HepG2 (cell line): ENCODE measurements at regions not wholly inside any gene's neighbourhood (a gene's known extent, or its start where the extent isn't known, plus 50 kb on each side); places are given as distances from the start of the nearest gene placed in this dataset.

Experiments used
- ATF7 ChIP-seq, 2 experiments: fragments of 450-650 bp in 1 of 2; sonication (generic) in 1 of 2; formaldehyde crosslinking in 1 of 2; IDR thresholded peaks; 2 replicates each; pipeline versions ENCODE4 v1.4.0 to v1.6.1; 2016 to 2020; ENCODE audit warnings: antibody characterized with exemption in 1 of 2, mild to moderate bottlenecking in 1 of 2, missing genetic modification reagents in 1 of 2
- IKZF1 ChIP-seq: fragments of 450-650 bp; IDR thresholded peaks from 2 replicates; pipeline ENCODE4 v1.7.1; 2016
- NR2F1 ChIP-seq, 2 experiments: fragments of 450-650 bp in 1 of 2; formaldehyde crosslinking in 1 of 2; IDR thresholded peaks; 2 replicates each; pipeline versions ENCODE4 v1.5.0 to v1.6.1; 2016 to 2020; ENCODE audit warnings: mild to moderate bottlenecking in 1 of 2, missing compliant biosample characterization in 1 of 2, missing genetic modification reagents in 1 of 2, moderate library complexity in 1 of 2
- POLR2AphosphoS5 ChIP-seq: IDR thresholded peaks from 2 replicates; pipeline ENCODE4 v1.6.1; 2012; ENCODE audit warnings: low read depth, low read length
- ZNF564 ChIP-seq: sonication (generic); formaldehyde crosslinking; IDR thresholded peaks from 2 replicates; pipeline ENCODE4 v1.8.1; 2023; ENCODE audit warnings: mild to moderate bottlenecking, missing genetic modification reagents
- TF ChIP-seq, protein P1 (sequence below): sonication (generic); formaldehyde crosslinking; IDR thresholded peaks from 2 replicates; pipeline ENCODE4 v1.5.0; 2020; ENCODE audit warnings: mild to moderate bottlenecking, missing genetic modification reagents, moderate library complexity
- TF ChIP-seq, protein P2 (sequence below): sonication (generic); formaldehyde crosslinking; IDR thresholded peaks from 2 replicates; pipeline ENCODE4 v1.4.0; 2020; ENCODE audit warnings: missing genetic modification reagents
- TF ChIP-seq, protein P3 (sequence below): IDR thresholded peaks from 2 replicates; pipeline ENCODE4 v1.6.1; 2012; ENCODE audit warnings: low read length, improper control_type of control experiment
- TF ChIP-seq, protein P4 (sequence below), 2 experiments: sonication (generic) in 1 of 2; formaldehyde crosslinking in 1 of 2; IDR thresholded peaks; 2 replicates each; pipeline versions ENCODE4 v1.5.1 to v1.6.1; 2011 to 2020; ENCODE audit warnings: borderline replicate concordance in 1 of 2, low read depth in 1 of 2, low read length in 1 of 2, mild to moderate bottlenecking in 1 of 2, missing genetic modification reagents in 1 of 2, moderate library complexity in 1 of 2

DNA sequence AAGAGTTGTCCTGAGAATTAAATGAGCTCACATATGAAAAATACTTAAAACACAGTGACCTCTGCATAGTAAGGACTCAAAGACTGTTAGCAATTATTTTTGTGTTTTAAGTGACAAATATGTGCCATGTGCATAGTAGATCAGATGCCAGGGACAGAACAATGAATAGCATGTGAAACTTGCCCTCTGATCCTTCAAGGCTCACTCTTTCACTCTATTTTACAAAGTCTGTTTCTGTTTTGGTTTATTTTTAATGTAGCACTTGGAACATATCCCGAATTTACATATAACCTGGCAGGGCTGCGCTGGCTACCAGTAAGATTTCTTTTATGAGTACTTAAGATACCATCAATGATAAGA, 135.5 kb upstream of the TNFAIP3 start:
- no peak for TF ChIP-seq ATF7 (IDR thresholded peaks at IDR 0.05)
- TF ChIP-seq ATF7 (CRISPR knock-in tag; IDR thresholded peaks at IDR 0.05): no peak
- TF ChIP-seq, protein P1, sequence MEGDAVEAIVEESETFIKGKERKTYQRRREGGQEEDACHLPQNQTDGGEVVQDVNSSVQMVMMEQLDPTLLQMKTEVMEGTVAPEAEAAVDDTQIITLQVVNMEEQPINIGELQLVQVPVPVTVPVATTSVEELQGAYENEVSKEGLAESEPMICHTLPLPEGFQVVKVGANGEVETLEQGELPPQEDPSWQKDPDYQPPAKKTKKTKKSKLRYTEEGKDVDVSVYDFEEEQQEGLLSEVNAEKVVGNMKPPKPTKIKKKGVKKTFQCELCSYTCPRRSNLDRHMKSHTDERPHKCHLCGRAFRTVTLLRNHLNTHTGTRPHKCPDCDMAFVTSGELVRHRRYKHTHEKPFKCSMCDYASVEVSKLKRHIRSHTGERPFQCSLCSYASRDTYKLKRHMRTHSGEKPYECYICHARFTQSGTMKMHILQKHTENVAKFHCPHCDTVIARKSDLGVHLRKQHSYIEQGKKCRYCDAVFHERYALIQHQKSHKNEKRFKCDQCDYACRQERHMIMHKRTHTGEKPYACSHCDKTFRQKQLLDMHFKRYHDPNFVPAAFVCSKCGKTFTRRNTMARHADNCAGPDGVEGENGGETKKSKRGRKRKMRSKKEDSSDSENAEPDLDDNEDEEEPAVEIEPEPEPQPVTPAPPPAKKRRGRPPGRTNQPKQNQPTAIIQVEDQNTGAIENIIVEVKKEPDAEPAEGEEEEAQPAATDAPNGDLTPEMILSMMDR (CRISPR knock-in tag): no peak
- TF ChIP-seq, protein P2, sequence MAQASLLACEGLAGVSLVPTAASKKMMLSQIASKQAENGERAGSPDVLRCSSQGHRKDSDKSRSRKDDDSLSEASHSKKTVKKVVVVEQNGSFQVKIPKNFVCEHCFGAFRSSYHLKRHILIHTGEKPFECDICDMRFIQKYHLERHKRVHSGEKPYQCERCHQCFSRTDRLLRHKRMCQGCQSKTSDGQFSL (CRISPR knock-in tag): no peak
- TF ChIP-seq NR2F1 (CRISPR knock-in tag; IDR thresholded peaks at IDR 0.05): no peak
- TF ChIP-seq IKZF1: no peak
- TF ChIP-seq, protein P3, sequence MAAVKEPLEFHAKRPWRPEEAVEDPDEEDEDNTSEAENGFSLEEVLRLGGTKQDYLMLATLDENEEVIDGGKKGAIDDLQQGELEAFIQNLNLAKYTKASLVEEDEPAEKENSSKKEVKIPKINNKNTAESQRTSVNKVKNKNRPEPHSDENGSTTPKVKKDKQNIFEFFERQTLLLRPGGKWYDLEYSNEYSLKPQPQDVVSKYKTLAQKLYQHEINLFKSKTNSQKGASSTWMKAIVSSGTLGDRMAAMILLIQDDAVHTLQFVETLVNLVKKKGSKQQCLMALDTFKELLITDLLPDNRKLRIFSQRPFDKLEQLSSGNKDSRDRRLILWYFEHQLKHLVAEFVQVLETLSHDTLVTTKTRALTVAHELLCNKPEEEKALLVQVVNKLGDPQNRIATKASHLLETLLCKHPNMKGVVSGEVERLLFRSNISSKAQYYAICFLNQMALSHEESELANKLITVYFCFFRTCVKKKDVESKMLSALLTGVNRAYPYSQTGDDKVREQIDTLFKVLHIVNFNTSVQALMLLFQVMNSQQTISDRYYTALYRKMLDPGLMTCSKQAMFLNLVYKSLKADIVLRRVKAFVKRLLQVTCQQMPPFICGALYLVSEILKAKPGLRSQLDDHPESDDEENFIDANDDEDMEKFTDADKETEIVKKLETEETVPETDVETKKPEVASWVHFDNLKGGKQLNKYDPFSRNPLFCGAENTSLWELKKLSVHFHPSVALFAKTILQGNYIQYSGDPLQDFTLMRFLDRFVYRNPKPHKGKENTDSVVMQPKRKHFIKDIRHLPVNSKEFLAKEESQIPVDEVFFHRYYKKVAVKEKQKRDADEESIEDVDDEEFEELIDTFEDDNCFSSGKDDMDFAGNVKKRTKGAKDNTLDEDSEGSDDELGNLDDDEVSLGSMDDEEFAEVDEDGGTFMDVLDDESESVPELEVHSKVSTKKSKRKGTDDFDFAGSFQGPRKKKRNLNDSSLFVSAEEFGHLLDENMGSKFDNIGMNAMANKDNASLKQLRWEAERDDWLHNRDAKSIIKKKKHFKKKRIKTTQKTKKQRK: no peak
- no peak for TF ChIP-seq POLR2AphosphoS5
- TF ChIP-seq, protein P4, sequence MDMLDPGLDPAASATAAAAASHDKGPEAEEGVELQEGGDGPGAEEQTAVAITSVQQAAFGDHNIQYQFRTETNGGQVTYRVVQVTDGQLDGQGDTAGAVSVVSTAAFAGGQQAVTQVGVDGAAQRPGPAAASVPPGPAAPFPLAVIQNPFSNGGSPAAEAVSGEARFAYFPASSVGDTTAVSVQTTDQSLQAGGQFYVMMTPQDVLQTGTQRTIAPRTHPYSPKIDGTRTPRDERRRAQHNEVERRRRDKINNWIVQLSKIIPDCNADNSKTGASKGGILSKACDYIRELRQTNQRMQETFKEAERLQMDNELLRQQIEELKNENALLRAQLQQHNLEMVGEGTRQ (IDR thresholded peaks at IDR 0.05; ENCODE audit: low read depth, low read length): no peak
- TF ChIP-seq, protein P4 (CRISPR knock-in tag; IDR thresholded peaks at IDR 0.05; ENCODE audit: borderline replicate concordance): no peak
- TF ChIP-seq ZNF564 (CRISPR knock-in tag): no peak
